ENCODE measurements at regions not wholly inside any gene's neighbourhood (a gene's known extent, or its start where the extent isn't known, plus 50 kb on each side); places are given as distances from the start of the nearest gene placed in this dataset.

GRCh38 chr2:136383167-136383566 is 265.2 kb upstream of the CXCR4 start:
- DNase-seq (ENCODE audit: low read depth in 1 of 2, low spot score in 1 of 2): no peak
- TF ChIP-seq GABPA (IDR thresholded peaks at IDR 0.05; ENCODE audit: low read depth): no peak
- no peak for TF ChIP-seq SPI1 (IDR thresholded peaks at IDR 0.05; ENCODE audit: borderline replicate concordance, low read depth)
- no peak for TF ChIP-seq POLR2AphosphoS5 (IDR thresholded peaks at IDR 0.05; ENCODE audit: low read depth)
- no peak for TF ChIP-seq CTCF (IDR thresholded peaks at IDR 0.05; ENCODE audit: insufficient read depth, low read length)
- no peak for TF ChIP-seq REST (IDR thresholded peaks at IDR 0.05; ENCODE audit: insufficient replicate concordance, low read depth)
- H3K27me3 ChIP-seq (ENCODE audit: insufficient read depth, poor library complexity, severe bottlenecking): no peaks in the 10 kb centered on the region
- no peak overlapping the region for H3K4me3 ChIP-seq (replicated peaks; ENCODE audit: insufficient read depth, low read length)
- peak overlapping the region; percentile 71 for H3K27ac ChIP-seq (replicated peaks)

- Histone ChIP-seq H3K27me3 (ENCODE audit: insufficient read depth, poor library complexity, severe bottlenecking) (no peaks in the 10 kb centered on the region), H3K4me3 (replicated peaks; ENCODE audit: insufficient read depth, low read length) (no peak overlapping the region), H3K27ac (replicated peaks) (peak overlapping the region; percentile 71)
- TF ChIP-seq CTCF (IDR thresholded peaks at IDR 0.05; ENCODE audit: insufficient read depth, low read length) (no peak), POLR2AphosphoS5 (IDR thresholded peaks at IDR 0.05; ENCODE audit: low read depth) (peak; percentile 74), GABPA (IDR thresholded peaks at IDR 0.05; ENCODE audit: low read depth) (peak; percentile 51; the same call in 1 of the 2 replicates), SPI1 (IDR thresholded peaks at IDR 0.05; ENCODE audit: borderline replicate concordance, low read depth) (peak; percentile 80; the same call in 1 of the 2 replicates), REST (IDR thresholded peaks at IDR 0.05; ENCODE audit: insufficient replicate concordance, low read depth) (peak; percentile 10)
- DNase-seq (ENCODE audit: low read depth in 1 of 2, low spot score in 1 of 2): peak; percentile 66 to 92
These were observed 264.0 kb upstream of the CXCR4 start for GRCh38 chr2:136381722-136382633.

GRCh38 chr2:136381245-136381644 is 263.3 kb upstream of the CXCR4 start:
- Histone ChIP-seq H3K27ac (replicated peaks) (peak overlapping the region; percentile 71), H3K27me3 (ENCODE audit: insufficient read depth, poor library complexity, severe bottlenecking) (no peaks in the 10 kb centered on the region), H3K4me3 (replicated peaks; ENCODE audit: insufficient read depth, low read length) (no peak overlapping the region)
- TF ChIP-seq REST (IDR thresholded peaks at IDR 0.05; ENCODE audit: insufficient replicate concordance, low read depth): no peak
- no peak for TF ChIP-seq SPI1 (IDR thresholded peaks at IDR 0.05; ENCODE audit: borderline replicate concordance, low read depth)
- TF ChIP-seq CTCF (IDR thresholded peaks at IDR 0.05; ENCODE audit: insufficient read depth, low read length): no peak
- TF ChIP-seq POLR2AphosphoS5 (IDR thresholded peaks at IDR 0.05; ENCODE audit: low read depth): no peak
- TF ChIP-seq GABPA (IDR thresholded peaks at IDR 0.05; ENCODE audit: low read depth): no peak
- DNase-seq (ENCODE audit: low read depth in 1 of 2, low spot score in 1 of 2): no peak
